ENCODE measurements at regions not wholly inside any gene's neighbourhood (a gene's known extent, or its start where the extent isn't known, plus 50 kb on each side); places are given as distances from the start of the nearest gene placed in this dataset.
"Not testable (repeated sequence)": the region's sequence is repeated elsewhere in the genome, so short reads cannot be mapped to it uniquely, and the experiment has no call there.

GRCh38 chr20:29756664-29757063 lies 1500.8 kb upstream of the DEFB115 start:
- H3K9me3 ChIP-seq (ENCODE audit: control insufficient read depth in 2 of 2, insufficient read depth in 1 of 2, low read length in 1 of 2) = peaks cover 0 to 20% of the 10 kb centered on the region in 2 donors
- WGBS = 79% methylated on average over 17 of the region's 17 CpGs
- DNase-seq (ENCODE audit: low read depth in 6 of 9, low spot score in 9 of 9) = no peak
- H3K36me3 ChIP-seq (ENCODE audit: control insufficient read depth in 2 of 2, insufficient read depth in 2 of 2, low read length in 1 of 2) = no peaks in the 10 kb centered on the region
- H3K4me1 ChIP-seq (ENCODE audit: control insufficient read depth in 2 of 2, insufficient read depth in 2 of 2, low read length in 2 of 2) = no peaks in the 10 kb centered on the region
- no peak overlapping the region for H3K27ac ChIP-seq (ENCODE audit: low read depth in 1 of 2, low read length in 1 of 2)
- H3K4me3 ChIP-seq (ENCODE audit: low read length in 2 of 2) = no peak overlapping the region
- H3K27me3 ChIP-seq (ENCODE audit: control insufficient read depth in 2 of 2, insufficient read depth in 1 of 2, low read length in 1 of 2) = no peaks in the 10 kb centered on the region

GRCh38 chr20:29761621-29762385 lies 1495.7 kb upstream of the DEFB115 start:
- not testable (repeated sequence) for H3K36me3 ChIP-seq (ENCODE audit: control insufficient read depth in 2 of 2, insufficient read depth in 2 of 2, low read length in 1 of 2); DNase-seq (ENCODE audit: low read depth in 6 of 9, low spot score in 9 of 9); H3K4me1 ChIP-seq (ENCODE audit: control insufficient read depth in 2 of 2, insufficient read depth in 2 of 2, low read length in 2 of 2); H3K4me3 ChIP-seq (ENCODE audit: low read length in 2 of 2); H3K27ac ChIP-seq (ENCODE audit: low read depth in 1 of 2, low read length in 1 of 2); H3K27me3 ChIP-seq (ENCODE audit: control insufficient read depth in 2 of 2, insufficient read depth in 1 of 2, low read length in 1 of 2)
- H3K9me3 ChIP-seq (ENCODE audit: control insufficient read depth in 2 of 2, insufficient read depth in 1 of 2, low read length in 1 of 2) = peaks cover 0 to 31% of the 10 kb centered on the region in 2 donors
- 46% methylated on average over 42 of the region's 45 CpGs for WGBS

GRCh38 chr20:29762620-29763019 lies 1494.8 kb upstream of the DEFB115 start:
- Histone ChIP-seq H3K27ac (ENCODE audit: low read depth in 1 of 2, low read length in 1 of 2) (no peak overlapping the region), H3K9me3 (ENCODE audit: control insufficient read depth in 2 of 2, insufficient read depth in 1 of 2, low read length in 1 of 2) (peaks cover 0 to 30% of the 10 kb centered on the region in 2 donors), H3K27me3 (ENCODE audit: control insufficient read depth in 2 of 2, insufficient read depth in 1 of 2, low read length in 1 of 2) (no peaks in the 10 kb centered on the region), H3K4me3 (ENCODE audit: low read length in 2 of 2) (no peak overlapping the region), H3K4me1 (ENCODE audit: control insufficient read depth in 2 of 2, insufficient read depth in 2 of 2, low read length in 2 of 2) (no peaks in the 10 kb centered on the region), H3K36me3 (ENCODE audit: control insufficient read depth in 2 of 2, insufficient read depth in 2 of 2, low read length in 1 of 2) (no peaks in the 10 kb centered on the region)
- 21% methylated on average over 21 of the region's 21 CpGs for WGBS
- DNase-seq (ENCODE audit: low read depth in 6 of 9, low spot score in 9 of 9) = no peak

- no peaks in the 10 kb centered on the region for H3K27me3 ChIP-seq (ENCODE audit: control insufficient read depth in 2 of 2, insufficient read depth in 1 of 2, low read length in 1 of 2)
- H3K27ac ChIP-seq (ENCODE audit: low read depth in 1 of 2, low read length in 1 of 2) = no peak overlapping the region
- peaks cover 0 to 30% of the 10 kb centered on the region in 2 donors for H3K9me3 ChIP-seq (ENCODE audit: control insufficient read depth in 2 of 2, insufficient read depth in 1 of 2, low read length in 1 of 2)
- DNase-seq (ENCODE audit: low read depth in 6 of 9, low spot score in 9 of 9) = no peak
- no peaks in the 10 kb centered on the region for H3K36me3 ChIP-seq (ENCODE audit: control insufficient read depth in 2 of 2, insufficient read depth in 2 of 2, low read length in 1 of 2)
- no peaks in the 10 kb centered on the region for H3K4me1 ChIP-seq (ENCODE audit: control insufficient read depth in 2 of 2, insufficient read depth in 2 of 2, low read length in 2 of 2)
- 45% methylated on average over 29 of the region's 29 CpGs for WGBS
- no peak overlapping the region for H3K4me3 ChIP-seq (ENCODE audit: low read length in 2 of 2)
Measured at GRCh38 chr20:29763821-29764511, 1493.5 kb upstream of the DEFB115 start.

- H3K4me1 ChIP-seq (ENCODE audit: control insufficient read depth in 2 of 2, insufficient read depth in 2 of 2, low read length in 2 of 2); H3K27me3 ChIP-seq (ENCODE audit: control insufficient read depth in 2 of 2, insufficient read depth in 1 of 2, low read length in 1 of 2); H3K36me3 ChIP-seq (ENCODE audit: control insufficient read depth in 2 of 2, insufficient read depth in 2 of 2, low read length in 1 of 2); DNase-seq (ENCODE audit: low read depth in 6 of 9, low spot score in 9 of 9); H3K4me3 ChIP-seq (ENCODE audit: low read length in 2 of 2); H3K27ac ChIP-seq (ENCODE audit: low read depth in 1 of 2, low read length in 1 of 2): not testable (repeated sequence)
- 26% methylated on average over 25 of the region's 25 CpGs for WGBS
- H3K9me3 ChIP-seq (ENCODE audit: control insufficient read depth in 2 of 2, insufficient read depth in 1 of 2, low read length in 1 of 2) = peaks cover 0 to 30% of the 10 kb centered on the region in 2 donors
Measured at GRCh38 chr20:29764922-29765610, 1492.4 kb upstream of the DEFB115 start.

GRCh38 chr20:29778033-29778432 lies 1479.4 kb upstream of the DEFB115 start:
- not testable (repeated sequence) for H3K4me3 ChIP-seq (ENCODE audit: low read length in 2 of 2); H3K9me3 ChIP-seq (ENCODE audit: control insufficient read depth in 2 of 2, insufficient read depth in 1 of 2, low read length in 1 of 2); H3K27me3 ChIP-seq (ENCODE audit: control insufficient read depth in 2 of 2, insufficient read depth in 1 of 2, low read length in 1 of 2); H3K4me1 ChIP-seq (ENCODE audit: control insufficient read depth in 2 of 2, insufficient read depth in 2 of 2, low read length in 2 of 2); DNase-seq (ENCODE audit: low read depth in 6 of 9, low spot score in 9 of 9); H3K27ac ChIP-seq (ENCODE audit: low read depth in 1 of 2, low read length in 1 of 2); H3K36me3 ChIP-seq (ENCODE audit: control insufficient read depth in 2 of 2, insufficient read depth in 2 of 2, low read length in 1 of 2)
- WGBS = 35% methylated on average over 2 of the region's 2 CpGs

- WGBS = 78% methylated on average over 7 of the region's 7 CpGs
Measured at GRCh38 chr20:29781217-29781616, 1476.2 kb upstream of the DEFB115 start.

GRCh38 chr20:29781891-29782290 lies 1475.6 kb upstream of the DEFB115 start:
- DNase-seq (ENCODE audit: low read depth in 6 of 9, low spot score in 9 of 9); H3K4me3 ChIP-seq (ENCODE audit: low read length in 2 of 2); H3K27me3 ChIP-seq (ENCODE audit: control insufficient read depth in 2 of 2, insufficient read depth in 1 of 2, low read length in 1 of 2); H3K4me1 ChIP-seq (ENCODE audit: control insufficient read depth in 2 of 2, insufficient read depth in 2 of 2, low read length in 2 of 2); H3K36me3 ChIP-seq (ENCODE audit: control insufficient read depth in 2 of 2, insufficient read depth in 2 of 2, low read length in 1 of 2); H3K27ac ChIP-seq (ENCODE audit: low read depth in 1 of 2, low read length in 1 of 2); H3K9me3 ChIP-seq (ENCODE audit: control insufficient read depth in 2 of 2, insufficient read depth in 1 of 2, low read length in 1 of 2): not testable (repeated sequence)
- WGBS = 86% methylated on average over 8 of the region's 8 CpGs

More at GRCh38 chr20:29781217-29781616, 1476.2 kb upstream of the DEFB115 start:
- not testable (repeated sequence) for H3K4me3 ChIP-seq (ENCODE audit: low read length in 2 of 2); H3K4me1 ChIP-seq (ENCODE audit: control insufficient read depth in 2 of 2, insufficient read depth in 2 of 2, low read length in 2 of 2); H3K27ac ChIP-seq (ENCODE audit: low read depth in 1 of 2, low read length in 1 of 2); DNase-seq (ENCODE audit: low read depth in 6 of 9, low spot score in 9 of 9); H3K36me3 ChIP-seq (ENCODE audit: control insufficient read depth in 2 of 2, insufficient read depth in 2 of 2, low read length in 1 of 2); H3K27me3 ChIP-seq (ENCODE audit: control insufficient read depth in 2 of 2, insufficient read depth in 1 of 2, low read length in 1 of 2); H3K9me3 ChIP-seq (ENCODE audit: control insufficient read depth in 2 of 2, insufficient read depth in 1 of 2, low read length in 1 of 2)

- H3K4me1 ChIP-seq (ENCODE audit: control insufficient read depth in 2 of 2, insufficient read depth in 2 of 2, low read length in 2 of 2); H3K36me3 ChIP-seq (ENCODE audit: control insufficient read depth in 2 of 2, insufficient read depth in 2 of 2, low read length in 1 of 2); H3K27me3 ChIP-seq (ENCODE audit: control insufficient read depth in 2 of 2, insufficient read depth in 1 of 2, low read length in 1 of 2); DNase-seq (ENCODE audit: low read depth in 6 of 9, low spot score in 9 of 9); H3K9me3 ChIP-seq (ENCODE audit: control insufficient read depth in 2 of 2, insufficient read depth in 1 of 2, low read length in 1 of 2); H3K4me3 ChIP-seq (ENCODE audit: low read length in 2 of 2); H3K27ac ChIP-seq (ENCODE audit: low read depth in 1 of 2, low read length in 1 of 2): not testable (repeated sequence)
- 90% methylated on average over 16 of the region's 16 CpGs for WGBS
Measured at GRCh38 chr20:29787456-29787855, 1470.0 kb upstream of the DEFB115 start.

All from thymus (tissue), 11 donors.